Medulla oblongata (tissue), 1 donor: ENCODE measurements at regions not wholly inside any gene's neighbourhood (a gene's known extent, or its start where the extent isn't known, plus 50 kb on each side); places are given as distances from the start of the nearest gene placed in this dataset.
A peak's percentile ranks its signal among the peaks of the same experiment; 100 is the strongest.

Source experiments
- DNase-seq: peaks from one replicate; pipeline ENCODE4 v3.0.0-alpha.2; 2015; ENCODE audit errors: extremely low spot score

GRCh38 chr16:79298894-79299799, 301.4 kb downstream of the MAF start:
- no peak for DNase-seq

- no peak for DNase-seq
These were observed 302.1 kb downstream of the MAF start for GRCh38 chr16:79298476-79298875.

GRCh38 chr16:79297805-79298204, 302.7 kb downstream of the MAF start:
- no peak for DNase-seq

GRCh38 chr16:79297296-79297695, 303.2 kb downstream of the MAF start:
- DNase-seq: no peak

GRCh38 chr16:79296491-79296890, 304.0 kb downstream of the MAF start:
- DNase-seq: no peak

GRCh38 chr16:79295746-79296145, 304.8 kb downstream of the MAF start:
- DNase-seq: no peak

GRCh38 chr16:79295162-79295561, 305.4 kb downstream of the MAF start:
- DNase-seq: no peak

- DNase-seq: no peak
These were observed 306.0 kb downstream of the MAF start for GRCh38 chr16:79294568-79294967.

- no peak for DNase-seq
These were observed 306.6 kb downstream of the MAF start for GRCh38 chr16:79293836-79294460.

GRCh38 chr16:79288066-79288465, 312.5 kb downstream of the MAF start:
- DNase-seq: no peak

- no peak for DNase-seq
These were observed 313.1 kb downstream of the MAF start for GRCh38 chr16:79287424-79287917.

- peak; percentile 64 for DNase-seq
These were observed 313.7 kb downstream of the MAF start for GRCh38 chr16:79286646-79287423.

- no peak for DNase-seq
These were observed 315.8 kb downstream of the MAF start for GRCh38 chr16:79284766-79285165.

- DNase-seq: no peak
These were observed 317.0 kb downstream of the MAF start for GRCh38 chr16:79283578-79283977.

- DNase-seq: no peak
These were observed 317.7 kb downstream of the MAF start for GRCh38 chr16:79282806-79283205.

GRCh38 chr16:79278506-79278905, 322.0 kb downstream of the MAF start:
- DNase-seq: no peak

GRCh38 chr16:79276501-79276900, 324.0 kb downstream of the MAF start:
- no peak for DNase-seq

GRCh38 chr16:79274264-79274663, 326.3 kb downstream of the MAF start:
- DNase-seq: no peak

GRCh38 chr16:79272141-79272577, 328.4 kb downstream of the MAF start:
- DNase-seq: no peak

GRCh38 chr16:79271583-79271982, 329.0 kb downstream of the MAF start:
- no peak for DNase-seq

- no peak for DNase-seq
These were observed 330.5 kb downstream of the MAF start for GRCh38 chr16:79270011-79270410.

- peak; percentile 25 for DNase-seq
These were observed 331.2 kb downstream of the MAF start for GRCh38 chr16:79269211-79269863.
